ENCODE measurements at regions not wholly inside any gene's neighbourhood (a gene's known extent, or its start where the extent isn't known, plus 50 kb on each side); places are given as distances from the start of the nearest gene placed in this dataset.

GRCh38 chr5:57953792-57954191 lies 471.2 kb upstream of the ACTBL2 start:
- no peak for TF ChIP-seq POLR2A (IDR thresholded peaks at IDR 0.05)
- TF ChIP-seq CTCF (IDR thresholded peaks at IDR 0.05): no peak

Measured in breast epithelium (tissue), 3 donors.